Activated T-helper 1 cell treated with anti-CD3 and anti-CD28 coated beads, Interleukin-12 subunit alpha, Interleukin-12 subunit beta, Interleukin-2, Interleukin-4 antibody, amounts not matched to agents 30 ng/mL and 10 ng/mL and 1 ng/mL, durations not matched to agents 14 hours and 24 hours and 36 hours (primary cell): ENCODE measurements at regions not wholly inside any gene's neighbourhood (a gene's known extent, or its start where the extent isn't known, plus 50 kb on each side); places are given as distances from the start of the nearest gene placed in this dataset.

Source experiments
- DNase-seq: peaks from one replicate; pipeline ENCODE4 v3.0.0; 2021; ENCODE audit warnings: low spot score
- H3K27ac Mint-ChIP-seq: one replicate; pipeline ENCODE4 v1.8.0; 2021; ENCODE audit warnings: mild to moderate bottlenecking, mixed read lengths
- H3K27me3 Mint-ChIP-seq: one replicate; pipeline ENCODE4 v1.8.0; 2022; ENCODE audit warnings: mild to moderate bottlenecking, moderate library complexity, mixed read lengths; ENCODE audit not compliant: insufficient read depth
- H3K36me3 Mint-ChIP-seq: one replicate; pipeline ENCODE4 v1.8.0; 2021; ENCODE audit warnings: low read depth, mixed read lengths
- H3K4me1 Mint-ChIP-seq: one replicate; pipeline ENCODE4 v1.8.0; 2021; ENCODE audit warnings: low read depth, mixed read lengths
- H3K4me3 Mint-ChIP-seq: one replicate; pipeline ENCODE4 v1.8.0; 2021; ENCODE audit warnings: mild to moderate bottlenecking, moderate library complexity, mixed read lengths
- H3K9me3 Mint-ChIP-seq: one replicate; pipeline ENCODE4 v1.8.0; 2021; ENCODE audit warnings: mixed read lengths
- intact Hi-C: fragments of 100-400 bp; cut with micrococcal nuclease; formaldehyde crosslinking; loops from one replicate; pipeline ENCODE4 v1.15.1; 2024

- intact Hi-C loops = loop anchor here (1.0 to 10.0 kb wide), 10 partner anchors 24 to 1613 kb away; partner anchors contain the start of gene GPR65
- H3K4me1 Mint-ChIP-seq = peaks cover 83% of the 10 kb centered on the region
- no peaks in the 10 kb centered on the region for H3K27me3 Mint-ChIP-seq
- no peak for DNase-seq
- H3K36me3 Mint-ChIP-seq = peaks cover 9% of the 10 kb centered on the region
- peak overlapping the region; percentile 96 for H3K27ac Mint-ChIP-seq
- peak overlapping the region; percentile 95 for H3K4me3 Mint-ChIP-seq
- no peaks in the 10 kb centered on the region for H3K9me3 Mint-ChIP-seq
Observed at GRCh38 chr14:89617481-89618329, 200.7 kb upstream of the FOXN3 start.

DNA sequence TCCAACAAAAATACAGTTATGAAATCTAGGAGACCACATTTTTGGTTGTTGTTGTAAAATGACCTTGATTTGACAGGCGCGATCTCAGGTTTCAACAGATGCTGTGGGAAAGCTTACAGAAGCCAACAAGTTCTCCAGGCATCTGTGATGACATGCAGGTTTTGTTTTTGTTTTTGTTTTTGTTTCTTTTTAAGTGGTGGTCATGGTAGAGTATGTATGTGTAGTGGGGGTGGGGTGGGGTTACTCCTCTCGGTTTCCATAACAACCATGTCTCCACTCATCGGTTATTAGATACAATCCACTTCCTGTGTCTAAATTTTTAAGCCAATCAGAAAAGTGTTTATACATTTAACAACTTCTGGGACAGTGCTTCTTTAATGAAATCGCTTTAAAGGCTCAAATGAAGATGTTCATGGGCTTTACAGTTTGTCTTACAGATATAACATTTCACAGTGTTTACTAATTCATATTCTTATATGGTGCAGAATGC, 199.9 kb upstream of the FOXN3 start:
- Mint-ChIP-seq H3K4me1 (peaks cover 78% of the 10 kb centered on the region), H3K27me3 (no peaks in the 10 kb centered on the region)
- peak; percentile 58 for DNase-seq

GRCh38 chr14:89616425-89616824, 199.4 kb upstream of the FOXN3 start:
- no peak for DNase-seq
- H3K27me3 Mint-ChIP-seq = no peaks in the 10 kb centered on the region
- no peaks in the 10 kb centered on the region for H3K9me3 Mint-ChIP-seq
- intact Hi-C loops = loop anchor here (2.0 to 10.0 kb wide), 3 partner anchors 104 to 1612 kb away; partner anchors contain the start of gene GPR65
- peak overlapping the region; percentile 96 for H3K27ac Mint-ChIP-seq
- H3K4me3 Mint-ChIP-seq = peak overlapping the region; percentile 95
- peaks cover 14% of the 10 kb centered on the region for H3K36me3 Mint-ChIP-seq
- peaks cover 74% of the 10 kb centered on the region for H3K4me1 Mint-ChIP-seq

More for the DNA sequence above, 199.9 kb upstream of the FOXN3 start:
- H3K36me3 Mint-ChIP-seq = peaks cover 11% of the 10 kb centered on the region
- peak overlapping the region; percentile 96 for H3K27ac Mint-ChIP-seq
- intact Hi-C loops = loop anchor here (1.0 to 10.0 kb wide), 10 partner anchors 24 to 1612 kb away; partner anchors contain the start of gene GPR65
- no peaks in the 10 kb centered on the region for H3K9me3 Mint-ChIP-seq
- H3K4me3 Mint-ChIP-seq = peak overlapping the region; percentile 95

DNA sequence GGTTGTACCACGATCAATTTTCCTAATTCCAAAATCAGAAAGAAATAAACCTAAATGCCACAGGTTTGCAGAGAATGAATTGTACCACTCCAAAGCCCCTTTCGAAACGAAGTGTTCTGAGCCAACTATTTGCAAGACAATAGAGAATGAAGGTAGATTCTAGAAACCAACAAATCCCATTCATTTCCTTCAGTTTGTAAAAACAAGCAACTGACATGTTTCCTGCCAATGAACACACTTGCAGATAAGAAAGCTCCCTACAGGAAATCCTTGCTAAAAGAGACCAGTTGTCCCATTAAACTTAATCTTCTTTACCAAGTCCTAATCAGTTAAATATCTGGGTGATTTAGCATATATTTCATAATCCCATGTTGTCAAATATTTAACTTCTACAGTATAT, 198.4 kb upstream of the FOXN3 start:
- Mint-ChIP-seq H3K4me3 (peak overlapping the region; percentile 76), H3K27ac (peak overlapping the region; percentile 75), H3K4me1 (peaks cover 72% of the 10 kb centered on the region), H3K9me3 (no peaks in the 10 kb centered on the region), H3K36me3 (peaks cover 21% of the 10 kb centered on the region), H3K27me3 (no peaks in the 10 kb centered on the region)
- no peak for DNase-seq
- intact Hi-C loops = loop anchor here (5.0 to 10.0 kb wide), 2 partner anchors 137 to 1611 kb away; partner anchors contain the start of gene GPR65

- no peak for DNase-seq
- intact Hi-C loops = loop anchor here (10.0 kb wide), 1 partner anchor 1609 kb away; the partner anchor contains the start of gene GPR65
- Mint-ChIP-seq H3K4me1 (peaks cover 69% of the 10 kb centered on the region), H3K27ac (peak overlapping the region; percentile 79), H3K27me3 (no peaks in the 10 kb centered on the region), H3K36me3 (peaks cover 26% of the 10 kb centered on the region), H3K4me3 (peak overlapping the region; percentile 69), H3K9me3 (no peaks in the 10 kb centered on the region)
Observed at GRCh38 chr14:89614009-89614691, 197.1 kb upstream of the FOXN3 start.

DNA sequence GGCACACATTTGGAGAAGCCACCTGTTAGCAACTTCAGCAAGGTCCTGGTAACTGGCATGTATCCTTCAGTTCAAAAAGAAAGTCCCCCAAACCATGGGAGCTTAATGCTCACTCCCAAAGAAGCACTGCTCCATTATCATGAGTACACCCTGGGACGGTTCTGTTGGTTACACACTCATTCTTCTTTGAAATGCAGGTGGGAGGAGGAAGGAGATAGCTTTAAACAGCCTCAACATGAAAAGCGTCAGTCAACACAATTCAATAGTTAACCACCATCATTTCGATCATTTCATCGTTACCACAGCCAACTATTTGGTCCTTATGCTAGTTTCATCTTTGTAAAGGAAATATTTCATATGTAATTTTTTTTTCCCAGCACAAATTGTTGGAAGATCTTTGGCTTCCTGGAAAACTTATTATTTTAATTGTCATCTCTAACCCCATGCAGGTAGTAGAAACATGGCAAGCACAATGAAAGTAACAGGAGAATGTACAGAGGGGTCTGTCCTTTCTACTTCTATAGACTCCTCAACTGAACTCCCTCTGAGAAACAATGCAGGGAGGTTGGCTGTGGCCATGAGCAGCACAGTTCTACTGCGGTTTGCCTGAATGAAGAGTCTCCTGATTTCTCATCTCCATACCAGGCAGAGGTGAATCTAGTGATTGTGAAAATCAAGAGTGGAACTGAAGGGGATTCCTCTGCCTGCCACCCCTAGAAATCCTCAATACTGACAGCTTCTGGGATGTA, 196.4 kb upstream of the FOXN3 start:
- intact Hi-C loops = loop anchor here (1.0 to 10.0 kb wide), 6 partner anchors 8 to 1609 kb away; partner anchors contain the start of gene GPR65
- peak overlapping the region; percentile 69 for H3K4me3 Mint-ChIP-seq
- H3K36me3 Mint-ChIP-seq = peaks cover 32% of the 10 kb centered on the region
- DNase-seq = no peak
- H3K27ac Mint-ChIP-seq = peak overlapping the region; percentile 79
- H3K9me3 Mint-ChIP-seq = peaks cover 6% of the 10 kb centered on the region
- peaks cover 75% of the 10 kb centered on the region for H3K4me1 Mint-ChIP-seq
- no peaks in the 10 kb centered on the region for H3K27me3 Mint-ChIP-seq

- intact Hi-C loops = loop anchor here (10.0 kb wide), 1 partner anchor 1605 kb away; the partner anchor contains the start of gene GPR65
- no peaks in the 10 kb centered on the region for H3K27me3 Mint-ChIP-seq
- no peak overlapping the region for H3K27ac Mint-ChIP-seq
- H3K9me3 Mint-ChIP-seq = peaks cover 20% of the 10 kb centered on the region
- H3K36me3 Mint-ChIP-seq = peaks cover 44% of the 10 kb centered on the region
- peaks cover 46% of the 10 kb centered on the region for H3K4me1 Mint-ChIP-seq
- DNase-seq = no peak
- no peak overlapping the region for H3K4me3 Mint-ChIP-seq
Observed at GRCh38 chr14:89609500-89610100, 192.6 kb upstream of the FOXN3 start.

DNA sequence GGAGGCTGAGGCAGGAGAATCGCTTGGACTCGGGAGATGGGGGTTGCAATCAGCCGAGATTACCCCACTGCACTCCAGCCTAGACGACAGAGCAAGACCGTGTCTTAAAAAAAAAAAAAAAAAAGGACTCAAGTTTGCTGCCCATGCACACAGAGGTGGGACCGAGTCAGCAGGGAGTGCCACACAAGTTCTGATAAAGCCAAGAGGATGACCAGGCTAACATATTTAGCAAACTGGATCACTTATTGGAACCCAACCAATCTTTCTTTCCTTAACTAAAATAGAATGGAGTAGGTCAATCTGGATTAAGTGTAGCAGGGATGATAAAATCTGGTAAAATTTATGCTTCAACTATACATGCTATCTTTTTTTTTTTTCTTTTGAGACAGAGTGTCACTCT, 190.4 kb upstream of the FOXN3 start:
- Mint-ChIP-seq H3K4me3 (no peak overlapping the region), H3K27ac (no peak overlapping the region), H3K27me3 (no peaks in the 10 kb centered on the region), H3K36me3 (peaks cover 45% of the 10 kb centered on the region), H3K9me3 (peaks cover 31% of the 10 kb centered on the region), H3K4me1 (peaks cover 42% of the 10 kb centered on the region)
- no peak for DNase-seq
- intact Hi-C loops = no loop called here

GRCh38 chr14:89603938-89604480, 187.0 kb upstream of the FOXN3 start:
- DNase-seq = no peak
- Mint-ChIP-seq H3K27ac (peak overlapping the region; percentile 66), H3K4me1 (peaks cover 29% of the 10 kb centered on the region), H3K9me3 (peaks cover 44% of the 10 kb centered on the region), H3K27me3 (no peaks in the 10 kb centered on the region), H3K36me3 (peaks cover 47% of the 10 kb centered on the region), H3K4me3 (peak overlapping the region; percentile 31)
- intact Hi-C loops = no loop called here

GRCh38 chr14:89600950-89601826, 184.2 kb upstream of the FOXN3 start:
- Mint-ChIP-seq H3K4me1 (peaks cover 21% of the 10 kb centered on the region), H3K9me3 (peaks cover 59% of the 10 kb centered on the region), H3K27me3 (no peaks in the 10 kb centered on the region), H3K27ac (no peak overlapping the region), H3K36me3 (peaks cover 48% of the 10 kb centered on the region), H3K4me3 (no peak overlapping the region)
- DNase-seq = no peak
- intact Hi-C loops = no loop called here

- Mint-ChIP-seq H3K4me1 (peaks cover 21% of the 10 kb centered on the region), H3K27ac (no peak overlapping the region), H3K27me3 (no peaks in the 10 kb centered on the region), H3K36me3 (peaks cover 41% of the 10 kb centered on the region), H3K9me3 (peaks cover 55% of the 10 kb centered on the region), H3K4me3 (no peak overlapping the region)
- no peak for DNase-seq
- intact Hi-C loops = no loop called here
Observed at GRCh38 chr14:89600029-89600428, 183.0 kb upstream of the FOXN3 start.
